ENCODE measurements at regions not wholly inside any gene's neighbourhood (a gene's known extent, or its start where the extent isn't known, plus 50 kb on each side); places are given as distances from the start of the nearest gene placed in this dataset.

DNA sequence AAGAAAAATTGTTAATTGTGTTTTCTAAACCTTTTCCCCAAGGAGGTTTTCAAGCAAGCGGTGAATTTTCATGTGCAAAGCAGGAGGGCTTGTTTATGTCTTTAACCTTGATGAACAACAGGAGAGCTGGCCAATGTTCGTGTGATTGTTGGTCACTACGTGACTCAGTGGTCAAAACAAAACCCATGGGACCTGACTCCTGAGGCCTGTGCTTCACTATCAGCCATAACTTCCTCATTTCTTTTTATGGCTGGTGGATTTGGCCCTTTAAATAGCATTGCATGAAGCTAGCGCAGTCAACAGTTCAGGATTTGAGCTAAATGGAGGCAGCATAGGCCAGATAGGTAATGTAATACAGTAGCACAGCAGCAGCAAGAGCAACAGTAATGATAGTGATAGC, 80.5 kb downstream of the MID1IP1 start:
- H3K9me1 ChIP-seq (ENCODE audit: insufficient read depth, low read length): no peaks in the 10 kb centered on the region; the same call in 1 of the 2 replicates
- H2BK15ac ChIP-seq (ENCODE audit: low read depth, low read length): no peak overlapping the region
- H4K91ac ChIP-seq (ENCODE audit: insufficient read depth, low read depth, low read length): no peak overlapping the region
- no peak overlapping the region; a peak in 1 of 4 replicates for H4K8ac ChIP-seq (ENCODE audit: low read depth in 2 of 2, low read length in 2 of 2)
- no peak overlapping the region for H3K27ac ChIP-seq (ENCODE audit: insufficient read depth, low read length)
- H2BK120ac ChIP-seq (ENCODE audit: low read depth, low read length): peak overlapping the region; percentile 32; the same call in 1 of the 2 replicates
- dilution Hi-C loops (cut with HindIII; ENCODE audit: low sequenced_read_pairs, unreplicated experiment) (no loop called here), intact Hi-C loops (cut with micrococcal nuclease) (loop anchor here (5.0 kb wide), 1 partner anchor 64 kb away; no protein-coding TSS in a partner anchor), in situ Hi-C loops (cut with MboI; ENCODE audit: low sequenced_read_pairs) (no loop called here)
- H2AK5ac ChIP-seq (ENCODE audit: low read depth, low read length): peak overlapping the region; percentile 24; the same call in 1 of the 2 replicates
- no TSS peak for BruUV-seq (replicated peaks)
- TF ChIP-seq FOS (IDR thresholded peaks at IDR 0.05; ENCODE audit: low read depth, low read length) (no peak), MAZ (IDR thresholded peaks at IDR 0.05; ENCODE audit: borderline replicate concordance, low read depth, low read length) (no peak), CEBPB (IDR thresholded peaks at IDR 0.05; ENCODE audit: low read depth, low read length) (no peak), MAFK (IDR thresholded peaks at IDR 0.05; ENCODE audit: low read depth, low read length) (no peak), NFE2L2 (IDR thresholded peaks at IDR 0.05; ENCODE audit: low read depth, low read length) (no peak), MXI1 (IDR thresholded peaks at IDR 0.05; ENCODE audit: borderline replicate concordance, low read depth, low read length) (no peak), RCOR1 (IDR thresholded peaks at IDR 0.05; ENCODE audit: insufficient replicate concordance, low read length) (no peak), CHD1 (IDR thresholded peaks at IDR 0.05; ENCODE audit: low read depth, low read length) (no peak), RFX5 (IDR thresholded peaks at IDR 0.05; ENCODE audit: low read depth, low read length) (no peak), ELK1 (IDR thresholded peaks at IDR 0.05; ENCODE audit: borderline replicate concordance, low read depth, low read length) (no peak), POLR2A (IDR thresholded peaks at IDR 0.05; ENCODE audit: low read depth, low read length) (no peak)
- TF ChIP-seq, protein P1, sequence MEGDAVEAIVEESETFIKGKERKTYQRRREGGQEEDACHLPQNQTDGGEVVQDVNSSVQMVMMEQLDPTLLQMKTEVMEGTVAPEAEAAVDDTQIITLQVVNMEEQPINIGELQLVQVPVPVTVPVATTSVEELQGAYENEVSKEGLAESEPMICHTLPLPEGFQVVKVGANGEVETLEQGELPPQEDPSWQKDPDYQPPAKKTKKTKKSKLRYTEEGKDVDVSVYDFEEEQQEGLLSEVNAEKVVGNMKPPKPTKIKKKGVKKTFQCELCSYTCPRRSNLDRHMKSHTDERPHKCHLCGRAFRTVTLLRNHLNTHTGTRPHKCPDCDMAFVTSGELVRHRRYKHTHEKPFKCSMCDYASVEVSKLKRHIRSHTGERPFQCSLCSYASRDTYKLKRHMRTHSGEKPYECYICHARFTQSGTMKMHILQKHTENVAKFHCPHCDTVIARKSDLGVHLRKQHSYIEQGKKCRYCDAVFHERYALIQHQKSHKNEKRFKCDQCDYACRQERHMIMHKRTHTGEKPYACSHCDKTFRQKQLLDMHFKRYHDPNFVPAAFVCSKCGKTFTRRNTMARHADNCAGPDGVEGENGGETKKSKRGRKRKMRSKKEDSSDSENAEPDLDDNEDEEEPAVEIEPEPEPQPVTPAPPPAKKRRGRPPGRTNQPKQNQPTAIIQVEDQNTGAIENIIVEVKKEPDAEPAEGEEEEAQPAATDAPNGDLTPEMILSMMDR (conservative IDR thresholded peaks at IDR 0.05; ENCODE audit: low read depth, low read length): no peak
- no peak overlapping the region for H3K4ac ChIP-seq (ENCODE audit: low read depth, low read length)
- peaks cover 1% of the 10 kb centered on the region; the same call in 1 of the 2 replicates for H3K27me3 ChIP-seq (ENCODE audit: control insufficient read depth, insufficient read depth, low read length)
- H3K79me1 ChIP-seq (ENCODE audit: low read depth in 1 of 2, low read length in 2 of 2): no peaks in the 10 kb centered on the region; a peak in 1 of 4 replicates
- H3K56ac ChIP-seq (ENCODE audit: extremely low read depth, insufficient read depth, low read length): no peak overlapping the region
- no peak overlapping the region; the same call in 1 of the 2 replicates for H4K5ac ChIP-seq (ENCODE audit: low read depth, low read length)
- H3K23ac ChIP-seq (ENCODE audit: low read depth, low read length): no peak overlapping the region
- no peaks in the 10 kb centered on the region for H4K20me1 ChIP-seq (ENCODE audit: insufficient read depth, low read length)
- H3K18ac ChIP-seq (ENCODE audit: low read depth, low read length): no peak overlapping the region
- no peaks in the 10 kb centered on the region for H3K36me3 ChIP-seq (ENCODE audit: control insufficient read depth, insufficient read depth, low read length)
- CTCF ChIA-PET: no interaction called here
- no CpG with 5 or more reads among the region's 4 CpGs for WGBS, 2 experiments (ENCODE audit: extremely low coverage in 2 of 2, insufficient read length in 1 of 2)
- H3K14ac ChIP-seq (replicated peaks; ENCODE audit: low read depth, low read length): peak overlapping the region; percentile 52; the same call in 1 of the 2 replicates
- DNase-seq: no peak
- H2AK9ac ChIP-seq (replicated peaks; ENCODE audit: low read depth, low read length, poor library complexity): no peak overlapping the region
- H3K9ac ChIP-seq (ENCODE audit: low read depth, low read length): no peak overlapping the region
- peak overlapping the region; percentile 65; the same call in 1 of the 2 replicates for H2BK20ac ChIP-seq (ENCODE audit: low read depth, low read length)
- ATAC-seq (ENCODE audit: low read depth): no peak
- no peaks in the 10 kb centered on the region for H3K9me3 ChIP-seq (ENCODE audit: control insufficient read depth, insufficient read depth, low read length)
- H3K4me1 ChIP-seq (ENCODE audit: control insufficient read depth, insufficient read depth, low read length): no peaks in the 10 kb centered on the region
- POLR2A ChIA-PET (ENCODE audit: unreplicated experiment): no interaction called here
- no peak overlapping the region for H3K4me3 ChIP-seq (ENCODE audit: insufficient read depth, low read depth, low read length)
- peak overlapping the region; percentile 44 for H2BK5ac ChIP-seq (ENCODE audit: low read depth, low read length, poor library complexity, severe bottlenecking)
- no peak overlapping the region for H3K4me2 ChIP-seq (ENCODE audit: low read depth, low read length)
- H2AFZ ChIP-seq (replicated peaks; ENCODE audit: low read length, poor library complexity): no peak overlapping the region

All from IMR-90 (cell line).